ENCODE measurements at regions not wholly inside any gene's neighbourhood (a gene's known extent, or its start where the extent isn't known, plus 50 kb on each side); places are given as distances from the start of the nearest gene placed in this dataset.
"Not testable (repeated sequence)": the region's sequence is repeated elsewhere in the genome, so short reads cannot be mapped to it uniquely, and the experiment has no call there.

GRCh38 chr4:13763707-13764106 lies 136.2 kb upstream of the BOD1L1 start:
- DNase-seq = no peak

GRCh38 chr4:13765539-13765938 lies 138.0 kb upstream of the BOD1L1 start:
- DNase-seq = no peak

GRCh38 chr4:13766761-13767540 lies 139.4 kb upstream of the BOD1L1 start:
- DNase-seq = no peak

GRCh38 chr4:13777341-13777740 lies 149.8 kb upstream of the BOD1L1 start:
- peak in 1 of 4 experiments; percentile 29 for DNase-seq

- DNase-seq = no peak
Measured at GRCh38 chr4:13778367-13778766, 150.8 kb upstream of the BOD1L1 start.

- DNase-seq = no peak
Measured at GRCh38 chr4:13782231-13782630, 154.7 kb upstream of the BOD1L1 start.

GRCh38 chr4:13783800-13784411 lies 156.4 kb upstream of the BOD1L1 start:
- DNase-seq = peak in 2 of 4 experiments; percentile 7 to 16

GRCh38 chr4:13793020-13793710 lies 165.6 kb upstream of the BOD1L1 start:
- no peak for DNase-seq

- DNase-seq = no peak
Measured at GRCh38 chr4:13794819-13795565, 167.5 kb upstream of the BOD1L1 start.

- DNase-seq = no peak
Measured at GRCh38 chr4:13797061-13797460, 169.5 kb upstream of the BOD1L1 start.

GRCh38 chr4:13815231-13815630 lies 187.7 kb upstream of the BOD1L1 start:
- no peak for DNase-seq

GRCh38 chr4:13816472-13816871 lies 188.9 kb upstream of the BOD1L1 start:
- no peak for DNase-seq

GRCh38 chr4:13821522-13821921 lies 194.0 kb upstream of the BOD1L1 start:
- no peak for DNase-seq

- not testable (repeated sequence) for DNase-seq
Measured at GRCh38 chr4:13825822-13826221, 198.3 kb upstream of the BOD1L1 start.

- no peak for DNase-seq
Measured at GRCh38 chr4:13829457-13829856, 201.9 kb upstream of the BOD1L1 start.

GRCh38 chr4:13830449-13830848 lies 202.9 kb upstream of the BOD1L1 start:
- DNase-seq = no peak

- no peak for DNase-seq
Measured at GRCh38 chr4:13833171-13833804, 205.8 kb upstream of the BOD1L1 start.

GRCh38 chr4:13836946-13837912 lies 209.7 kb upstream of the BOD1L1 start:
- no peak for DNase-seq

- no peak for DNase-seq
Measured at GRCh38 chr4:13840502-13841190, 213.1 kb upstream of the BOD1L1 start.

GRCh38 chr4:13844740-13845139 lies 217.2 kb upstream of the BOD1L1 start:
- DNase-seq = no peak

GRCh38 chr4:13849778-13850177 lies 222.3 kb upstream of the BOD1L1 start:
- DNase-seq = no peak

Measured in suppressor macrophage (primary cell).